LNCaP clone FGC (cell line): ENCODE measurements at regions not wholly inside any gene's neighbourhood (a gene's known extent, or its start where the extent isn't known, plus 50 kb on each side); places are given as distances from the start of the nearest gene placed in this dataset.

Experiments used
- DNase-seq: peaks from one replicate; pipeline ENCODE4 v3.0.0-alpha.2; 2011; ENCODE audit warnings: low read depth
- H3K4me3 ChIP-seq: 2 replicates; pipeline ENCODE4 v1.5.1; 2011; ENCODE audit warnings: mild to moderate bottlenecking, low read depth, low read length, control low read depth
- CTCF ChIP-seq: IDR thresholded peaks from 2 replicates; pipeline ENCODE4 v1.5.1; 2012; ENCODE audit warnings: mild to moderate bottlenecking; ENCODE audit not compliant: control insufficient read depth, insufficient read depth; ENCODE audit errors: extremely low read depth

- no peak for TF ChIP-seq CTCF
- no peak overlapping the region for H3K4me3 ChIP-seq
- no peak for DNase-seq
Measured at GRCh38 chr2:105183555-105184323, 57.8 kb upstream of the GPR45 start.

GRCh38 chr2:105184420-105184819, 57.1 kb upstream of the GPR45 start:
- TF ChIP-seq CTCF, result no peak
- DNase-seq, result peak; percentile 46
- no peak overlapping the region for H3K4me3 ChIP-seq

- no peak for DNase-seq
- no peak overlapping the region for H3K4me3 ChIP-seq
- no peak for TF ChIP-seq CTCF
Measured at GRCh38 chr2:105186967-105187498, 54.5 kb upstream of the GPR45 start.

DNA sequence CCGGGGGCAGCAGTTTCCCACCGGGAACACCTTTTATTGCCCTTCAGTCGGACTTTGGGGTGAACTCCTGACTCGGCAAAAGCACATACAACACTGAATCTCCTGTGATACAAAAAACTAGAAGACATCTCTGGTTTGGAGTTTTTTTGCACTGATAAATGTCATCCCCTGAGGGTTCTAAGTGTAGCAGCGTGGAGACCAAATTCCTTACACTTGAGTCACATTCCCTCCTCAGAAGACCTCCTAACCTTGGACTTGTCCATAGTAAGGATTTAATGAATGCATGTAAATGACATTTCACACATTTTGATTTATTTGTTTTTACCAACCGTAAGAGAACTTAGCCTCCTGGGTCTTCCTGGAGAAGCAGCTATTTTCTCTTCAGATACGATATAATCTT, 54.0 kb upstream of the GPR45 start:
- no peak for TF ChIP-seq CTCF
- no peak overlapping the region for H3K4me3 ChIP-seq
- DNase-seq, result no peak

DNA sequence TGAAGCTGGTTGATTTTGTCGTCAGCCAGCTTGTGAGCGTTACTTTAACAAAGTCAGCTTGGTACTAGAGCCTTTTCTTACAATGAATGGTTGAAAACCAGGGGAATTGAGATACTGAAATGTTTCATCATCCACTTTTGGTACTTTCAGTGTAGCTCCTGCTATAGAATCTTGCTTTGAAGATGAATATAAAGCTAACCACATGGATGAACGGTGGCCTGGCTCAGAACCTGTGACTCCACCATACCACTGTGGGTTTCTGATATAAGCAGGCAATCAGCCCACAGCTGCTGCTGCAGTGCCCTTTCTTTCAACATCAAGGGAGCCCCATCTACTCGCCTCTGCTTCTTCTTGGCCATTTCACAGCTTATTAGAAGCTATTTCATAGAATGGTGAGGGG, 53.2 kb upstream of the GPR45 start:
- no peak overlapping the region for H3K4me3 ChIP-seq
- DNase-seq, result no peak
- TF ChIP-seq CTCF, result no peak
